ENCODE measurements at regions not wholly inside any gene's neighbourhood (a gene's known extent, or its start where the extent isn't known, plus 50 kb on each side); places are given as distances from the start of the nearest gene placed in this dataset.

DNA sequence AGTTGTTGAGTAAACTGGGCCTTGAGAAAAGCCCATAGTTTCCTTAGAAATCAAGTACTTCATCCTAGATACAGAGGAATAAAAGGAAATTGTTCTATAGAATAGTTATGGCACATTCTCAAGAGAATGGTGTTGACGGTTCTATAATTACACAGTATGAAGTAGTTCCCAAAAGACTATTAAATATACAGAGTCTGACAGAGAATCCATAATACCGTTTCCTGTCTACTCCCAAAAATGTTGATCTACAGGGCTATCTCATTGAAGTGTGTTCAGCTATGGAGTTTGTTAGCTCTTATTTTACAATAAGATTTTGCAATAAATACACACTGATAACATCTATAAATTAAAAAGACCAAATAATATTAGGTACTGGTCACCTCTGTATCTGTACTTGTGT is 799.7 kb downstream of the RPS29 start:
- no peaks in the 10 kb centered on the region for H3K36me3 Mint-ChIP-seq
- H2AFZ ChIP-seq (replicated peaks): no peak overlapping the region
- H3K27ac ChIP-seq: no peak overlapping the region
- no peaks in the 10 kb centered on the region for H3K9me3 Mint-ChIP-seq
- H3K9me3 ChIP-seq (ENCODE audit: low read depth): no peaks in the 10 kb centered on the region
- DNase-seq (ENCODE audit: low spot score): no peak
- H3K4me1 Mint-ChIP-seq: no peaks in the 10 kb centered on the region
- H3K27ac Mint-ChIP-seq: no peak overlapping the region
- no peak overlapping the region for H3K4me3 Mint-ChIP-seq
- no peaks in the 10 kb centered on the region for H3K36me3 ChIP-seq
- H3K9ac ChIP-seq: no peak overlapping the region
- no peak overlapping the region for H3K4me3 ChIP-seq
- H3K4me2 ChIP-seq: no peak overlapping the region
- no peaks in the 10 kb centered on the region for H3F3A ChIP-seq (ENCODE audit: low read depth)
- H3K79me2 ChIP-seq (ENCODE audit: low read depth): no peaks in the 10 kb centered on the region
- H3K27me3 Mint-ChIP-seq (ENCODE audit: insufficient read depth, low read depth): no peaks in the 10 kb centered on the region
- TF ChIP-seq, protein P1, sequence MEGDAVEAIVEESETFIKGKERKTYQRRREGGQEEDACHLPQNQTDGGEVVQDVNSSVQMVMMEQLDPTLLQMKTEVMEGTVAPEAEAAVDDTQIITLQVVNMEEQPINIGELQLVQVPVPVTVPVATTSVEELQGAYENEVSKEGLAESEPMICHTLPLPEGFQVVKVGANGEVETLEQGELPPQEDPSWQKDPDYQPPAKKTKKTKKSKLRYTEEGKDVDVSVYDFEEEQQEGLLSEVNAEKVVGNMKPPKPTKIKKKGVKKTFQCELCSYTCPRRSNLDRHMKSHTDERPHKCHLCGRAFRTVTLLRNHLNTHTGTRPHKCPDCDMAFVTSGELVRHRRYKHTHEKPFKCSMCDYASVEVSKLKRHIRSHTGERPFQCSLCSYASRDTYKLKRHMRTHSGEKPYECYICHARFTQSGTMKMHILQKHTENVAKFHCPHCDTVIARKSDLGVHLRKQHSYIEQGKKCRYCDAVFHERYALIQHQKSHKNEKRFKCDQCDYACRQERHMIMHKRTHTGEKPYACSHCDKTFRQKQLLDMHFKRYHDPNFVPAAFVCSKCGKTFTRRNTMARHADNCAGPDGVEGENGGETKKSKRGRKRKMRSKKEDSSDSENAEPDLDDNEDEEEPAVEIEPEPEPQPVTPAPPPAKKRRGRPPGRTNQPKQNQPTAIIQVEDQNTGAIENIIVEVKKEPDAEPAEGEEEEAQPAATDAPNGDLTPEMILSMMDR (IDR thresholded peaks at IDR 0.05): no peak
- TF ChIP-seq EZH2phosphoT487 (IDR thresholded peaks at IDR 0.05) (no peak), EZH2 (IDR thresholded peaks at IDR 0.05) (no peak)
- no peaks in the 10 kb centered on the region for H3K27me3 ChIP-seq
- no peaks in the 10 kb centered on the region for H4K20me1 ChIP-seq (ENCODE audit: low read depth)
- no peaks in the 10 kb centered on the region for H3K4me1 ChIP-seq

GRCh38 chr14:48771717-48772116 is 814.5 kb downstream of the RPS29 start:
- no peaks in the 10 kb centered on the region for H3K9me3 Mint-ChIP-seq
- Histone ChIP-seq H3K27me3 (no peaks in the 10 kb centered on the region), H3K27ac (no peak overlapping the region), H3K36me3 (no peaks in the 10 kb centered on the region), H3K4me1 (no peaks in the 10 kb centered on the region), H3K9me3 (ENCODE audit: low read depth) (no peaks in the 10 kb centered on the region), H2AFZ (replicated peaks) (no peak overlapping the region), H3K4me3 (no peak overlapping the region), H4K20me1 (ENCODE audit: low read depth) (no peaks in the 10 kb centered on the region), H3K9ac (no peak overlapping the region), H3K79me2 (ENCODE audit: low read depth) (no peaks in the 10 kb centered on the region), H3F3A (ENCODE audit: low read depth) (no peaks in the 10 kb centered on the region), H3K4me2 (no peak overlapping the region)
- no peak overlapping the region for H3K4me3 Mint-ChIP-seq
- H3K36me3 Mint-ChIP-seq: no peaks in the 10 kb centered on the region
- no peak for DNase-seq (ENCODE audit: low spot score)
- H3K4me1 Mint-ChIP-seq: peaks cover 6% of the 10 kb centered on the region
- H3K27me3 Mint-ChIP-seq (ENCODE audit: insufficient read depth, low read depth): no peaks in the 10 kb centered on the region
- no peak overlapping the region for H3K27ac Mint-ChIP-seq
- no peak for TF ChIP-seq EZH2phosphoT487 (IDR thresholded peaks at IDR 0.05)
- TF ChIP-seq, protein P1 (IDR thresholded peaks at IDR 0.05): no peak
- no peak for TF ChIP-seq EZH2 (IDR thresholded peaks at IDR 0.05)

DNA sequence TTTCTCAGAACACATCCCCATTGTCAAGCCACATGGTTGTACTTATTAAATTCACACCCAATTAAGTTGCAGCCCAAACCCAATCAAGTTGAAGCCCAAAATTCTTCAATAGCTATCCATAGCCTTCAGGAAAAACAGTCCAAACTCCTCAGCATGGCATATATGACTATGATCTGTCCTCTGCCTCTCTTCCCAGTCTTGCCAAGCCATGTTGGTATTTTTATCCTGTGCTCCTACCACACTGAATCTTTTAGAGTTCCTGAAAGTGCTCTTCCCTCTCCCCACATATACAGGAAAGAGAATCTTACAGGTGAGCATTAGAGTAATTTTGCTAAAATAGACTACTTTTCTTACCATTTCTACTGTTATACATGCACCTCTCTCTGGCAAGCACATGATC is 834.9 kb downstream of the RPS29 start:
- H3K36me3 Mint-ChIP-seq: no peaks in the 10 kb centered on the region
- DNase-seq (ENCODE audit: low spot score): no peak
- peaks cover 16% of the 10 kb centered on the region for H3K4me1 Mint-ChIP-seq
- no peaks in the 10 kb centered on the region for H3K9me3 Mint-ChIP-seq
- no peaks in the 10 kb centered on the region for H4K20me1 ChIP-seq (ENCODE audit: low read depth)
- H2AFZ ChIP-seq (replicated peaks): no peak overlapping the region
- H3K9me3 ChIP-seq (ENCODE audit: low read depth): no peaks in the 10 kb centered on the region
- H3K27me3 Mint-ChIP-seq (ENCODE audit: insufficient read depth, low read depth): no peaks in the 10 kb centered on the region
- no peak overlapping the region for H3K4me2 ChIP-seq
- H3K27me3 ChIP-seq: no peaks in the 10 kb centered on the region
- no peak overlapping the region for H3K9ac ChIP-seq
- no peak overlapping the region for H3K4me3 Mint-ChIP-seq
- H3K36me3 ChIP-seq: no peaks in the 10 kb centered on the region
- no peaks in the 10 kb centered on the region for H3F3A ChIP-seq (ENCODE audit: low read depth)
- H3K27ac Mint-ChIP-seq: no peak overlapping the region
- TF ChIP-seq EZH2 (IDR thresholded peaks at IDR 0.05): no peak
- TF ChIP-seq, protein P1 (IDR thresholded peaks at IDR 0.05): no peak
- no peak for TF ChIP-seq EZH2phosphoT487 (IDR thresholded peaks at IDR 0.05)
- no peak overlapping the region for H3K27ac ChIP-seq
- no peak overlapping the region for H3K4me3 ChIP-seq
- H3K4me1 ChIP-seq: peaks cover 19% of the 10 kb centered on the region
- H3K79me2 ChIP-seq (ENCODE audit: low read depth): no peaks in the 10 kb centered on the region

All from neural progenitor cell (in vitro differentiated cells).